Sciatic nerve (tissue), 2 donors: ENCODE measurements at regions not wholly inside any gene's neighbourhood (a gene's known extent, or its start where the extent isn't known, plus 50 kb on each side); places are given as distances from the start of the nearest gene placed in this dataset.

ENCODE experiments used
- ATAC-seq: fragments of 200-7000 bp; cut with Tn5 transposase; one replicate; pipeline ENCODE4 v1.9.1; 2020; ENCODE audit warnings: mild to moderate bottlenecking, moderate library complexity
- DNase-seq: peaks from one replicate; pipeline ENCODE4 v3.0.0-alpha.2; 2020; ENCODE audit warnings: low spot score
- intact Hi-C: fragments of 100-400 bp; cut with DNase I; formaldehyde crosslinking; loops from one replicate; pipeline ENCODE4 v1.14.2; 2022
- donor health status: DM: no; HTN: no; CAD: no.
- donor health status: DM: no; HTN: no; CAD: no.

DNA sequence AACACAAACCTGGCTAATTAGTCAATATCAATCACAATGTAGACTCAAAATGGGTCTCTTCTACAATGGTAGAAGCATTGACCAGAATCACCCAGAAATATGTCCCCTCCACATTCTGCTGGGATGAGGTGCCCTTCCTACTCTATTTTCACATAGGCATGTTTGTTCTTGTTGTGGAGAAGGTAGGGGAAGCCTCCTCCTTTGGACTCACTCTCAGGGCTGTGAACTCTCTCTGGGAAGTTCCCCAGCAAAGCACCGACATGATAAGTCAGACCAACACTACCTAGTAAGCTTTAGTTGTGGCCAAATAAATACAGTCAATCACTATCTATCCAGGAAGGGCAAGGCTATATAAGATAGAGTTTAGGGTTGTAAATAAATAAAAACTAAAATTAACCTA lies 194.5 kb upstream of the UBL3 start:
- ATAC-seq (no peak), DNase-seq (no peak)
- intact Hi-C loops, result no loop called here

DNA sequence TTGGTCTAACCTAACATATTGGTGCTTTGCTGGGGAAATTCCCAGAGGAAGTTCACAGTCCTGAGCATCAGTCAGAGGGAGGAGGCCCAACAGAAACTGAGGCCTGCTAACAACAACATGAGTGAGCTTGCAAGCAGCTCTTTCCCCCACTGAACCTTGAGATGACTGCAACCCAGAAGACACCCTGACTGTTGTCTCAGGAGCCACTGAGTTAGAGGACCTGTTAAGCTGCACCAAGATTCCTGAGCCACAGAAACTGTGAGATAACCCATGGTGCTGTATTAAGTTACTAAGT lies 193.2 kb upstream of the UBL3 start:
- ATAC-seq (no peak), DNase-seq (no peak)
- intact Hi-C loops, result no loop called here

DNA sequence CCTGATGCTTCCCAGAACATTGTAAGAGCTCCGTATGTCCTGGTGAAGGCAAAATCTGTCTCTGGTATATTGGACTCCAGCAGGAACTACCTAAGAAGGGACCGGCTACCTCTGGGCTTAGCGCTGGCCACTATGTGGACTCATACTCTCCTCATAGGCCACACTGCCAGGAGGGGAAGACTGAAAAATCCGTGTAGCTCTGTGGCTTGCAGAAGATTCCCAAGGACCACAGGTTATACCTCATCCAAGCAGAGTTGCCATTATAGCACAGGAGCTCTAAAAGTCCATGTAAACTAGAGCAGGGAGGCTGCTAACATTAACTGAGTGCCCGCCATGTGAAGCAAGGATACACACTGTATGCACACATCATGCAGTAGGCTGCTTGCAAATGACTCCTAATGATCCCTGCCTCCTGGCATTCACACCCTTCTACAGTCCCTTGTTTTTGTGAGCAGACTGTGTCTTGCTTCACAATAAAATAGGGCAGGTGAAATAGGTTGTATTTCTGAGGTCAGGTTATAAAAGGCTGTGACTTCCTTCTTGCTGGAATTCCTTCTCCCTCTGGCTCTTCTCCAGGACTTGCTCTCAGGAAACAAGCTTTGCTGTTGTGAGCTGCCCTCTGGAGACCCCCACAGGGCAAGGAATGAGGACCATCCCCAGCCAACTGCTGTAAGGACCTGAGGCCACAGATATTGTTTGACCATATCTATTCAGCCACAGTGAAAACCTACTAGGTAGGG lies 192.6 kb upstream of the UBL3 start:
- DNase-seq, result no peak
- ATAC-seq, result no peak
- intact Hi-C loops, result no loop called here

DNA sequence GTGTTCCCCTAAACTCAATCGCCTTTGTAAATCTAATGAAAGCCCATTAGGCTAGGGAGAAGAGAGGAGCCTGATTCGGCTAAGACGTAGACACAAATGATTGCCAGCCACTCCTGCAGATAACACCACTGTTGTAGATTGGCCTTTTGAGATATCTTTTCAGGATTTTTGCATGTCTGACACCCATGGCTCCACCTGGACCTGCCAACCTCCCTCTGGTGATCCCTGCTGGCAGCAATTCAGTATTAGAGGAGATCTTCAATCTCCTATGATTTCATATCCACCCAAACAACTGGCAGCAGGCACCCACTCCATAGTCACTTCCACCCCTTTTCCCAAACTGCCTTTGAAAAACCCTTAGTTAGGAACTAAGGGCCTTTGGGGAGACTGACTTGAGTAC lies 191.9 kb upstream of the UBL3 start:
- intact Hi-C loops, result no loop called here
- no peak for ATAC-seq
- no peak for DNase-seq

DNA sequence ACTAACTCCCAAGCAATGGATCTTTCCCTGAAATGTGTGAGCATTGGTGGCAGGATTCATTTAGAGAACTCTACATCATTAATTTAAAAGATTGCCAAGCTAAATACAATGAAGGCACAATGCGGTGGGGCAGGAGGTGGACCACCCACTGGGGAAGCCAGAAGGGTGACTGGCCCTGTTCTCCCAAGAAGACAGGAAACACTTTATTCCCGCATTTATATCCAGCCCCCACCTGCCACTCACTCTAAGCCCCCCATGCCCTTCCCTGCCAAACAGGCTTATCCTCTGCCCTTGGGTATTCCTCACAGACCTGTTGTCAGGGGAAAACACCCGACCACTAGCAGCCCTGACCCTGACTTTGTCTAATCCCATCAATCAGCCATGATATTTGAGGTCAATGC lies 189.1 kb upstream of the UBL3 start:
- ATAC-seq (no peak), DNase-seq (no peak)
- intact Hi-C loops, result no loop called here

DNA sequence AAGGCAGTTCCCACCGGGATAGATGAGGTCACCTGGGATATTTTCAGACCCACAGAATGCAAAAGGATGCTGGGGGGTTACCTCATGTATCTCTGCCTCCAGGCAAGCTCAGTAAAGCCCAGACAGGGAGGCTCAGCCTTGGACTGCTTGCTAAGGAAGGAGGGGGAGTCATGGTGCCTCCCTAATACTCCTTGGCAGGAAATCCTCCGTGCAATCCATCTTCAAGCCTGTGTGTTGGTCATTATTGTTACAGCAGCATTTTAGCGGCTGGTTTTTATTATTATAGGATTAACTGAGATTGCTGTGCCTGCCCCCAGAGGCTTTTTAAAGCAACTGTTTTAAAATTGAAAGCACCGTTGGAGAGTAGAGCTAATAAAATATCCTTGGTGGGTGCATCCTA lies 188.5 kb upstream of the UBL3 start:
- intact Hi-C loops, result no loop called here
- ATAC-seq (no peak), DNase-seq (no peak)

DNA sequence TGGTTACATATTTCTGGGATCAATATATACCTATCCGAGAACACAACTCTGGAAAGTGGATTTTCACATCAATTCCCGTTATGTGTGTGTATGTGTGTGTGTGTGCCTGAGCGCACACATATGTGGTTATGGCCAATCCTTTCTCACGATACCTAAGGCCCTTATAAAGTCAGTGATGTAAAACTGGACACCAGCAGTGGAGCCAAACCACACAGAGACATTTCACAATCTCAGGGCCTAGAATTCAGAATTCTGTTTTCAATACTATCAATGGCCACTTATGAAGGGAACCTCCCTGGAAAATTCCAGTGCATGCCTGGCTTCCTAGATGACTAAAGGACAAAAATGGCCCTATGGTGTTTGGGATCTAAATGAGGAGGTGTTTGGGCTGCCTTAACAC lies 187.3 kb upstream of the UBL3 start:
- peak; percentile 60 for ATAC-seq
- no peak for DNase-seq
- intact Hi-C loops, result no loop called here

DNA sequence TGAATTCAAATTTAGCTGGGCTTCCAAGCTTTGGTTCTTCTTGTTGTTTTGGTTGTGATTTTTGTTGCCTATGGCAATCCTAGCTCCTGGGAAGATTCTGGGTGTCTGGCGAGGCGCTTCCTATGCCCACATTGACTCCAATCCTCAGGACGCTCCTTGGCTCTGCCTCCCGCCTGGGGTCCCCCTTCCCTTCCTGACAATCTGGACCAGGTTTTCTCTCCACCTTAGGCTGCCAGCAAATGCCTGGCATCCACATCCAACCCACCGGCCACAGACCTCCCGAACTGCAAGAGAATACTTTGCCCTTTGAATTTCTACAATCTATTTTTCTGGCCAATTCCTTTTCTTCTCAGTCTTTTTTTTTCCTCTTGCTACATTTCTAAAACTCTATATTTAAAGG lies 186.9 kb upstream of the UBL3 start:
- ATAC-seq (no peak), DNase-seq (no peak)
- intact Hi-C loops, result no loop called here

DNA sequence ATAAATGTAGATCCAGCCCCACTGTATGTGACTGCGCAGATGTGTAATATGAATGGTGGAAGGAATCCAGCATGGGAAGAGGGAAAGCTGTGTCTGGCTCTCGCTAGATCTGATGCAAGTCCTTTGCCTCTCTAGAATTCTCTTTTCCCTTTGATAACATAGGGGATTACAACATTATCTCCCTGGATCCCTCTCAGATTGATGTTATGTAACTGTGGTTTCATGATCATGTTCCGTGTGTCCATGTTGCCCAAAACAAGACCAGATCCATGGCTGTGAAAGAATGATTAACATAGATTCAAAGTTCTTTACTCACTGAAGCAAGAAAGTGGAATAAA lies 184.0 kb upstream of the UBL3 start:
- DNase-seq (no peak), ATAC-seq (peak; percentile 74)
- intact Hi-C loops, result no loop called here

DNA sequence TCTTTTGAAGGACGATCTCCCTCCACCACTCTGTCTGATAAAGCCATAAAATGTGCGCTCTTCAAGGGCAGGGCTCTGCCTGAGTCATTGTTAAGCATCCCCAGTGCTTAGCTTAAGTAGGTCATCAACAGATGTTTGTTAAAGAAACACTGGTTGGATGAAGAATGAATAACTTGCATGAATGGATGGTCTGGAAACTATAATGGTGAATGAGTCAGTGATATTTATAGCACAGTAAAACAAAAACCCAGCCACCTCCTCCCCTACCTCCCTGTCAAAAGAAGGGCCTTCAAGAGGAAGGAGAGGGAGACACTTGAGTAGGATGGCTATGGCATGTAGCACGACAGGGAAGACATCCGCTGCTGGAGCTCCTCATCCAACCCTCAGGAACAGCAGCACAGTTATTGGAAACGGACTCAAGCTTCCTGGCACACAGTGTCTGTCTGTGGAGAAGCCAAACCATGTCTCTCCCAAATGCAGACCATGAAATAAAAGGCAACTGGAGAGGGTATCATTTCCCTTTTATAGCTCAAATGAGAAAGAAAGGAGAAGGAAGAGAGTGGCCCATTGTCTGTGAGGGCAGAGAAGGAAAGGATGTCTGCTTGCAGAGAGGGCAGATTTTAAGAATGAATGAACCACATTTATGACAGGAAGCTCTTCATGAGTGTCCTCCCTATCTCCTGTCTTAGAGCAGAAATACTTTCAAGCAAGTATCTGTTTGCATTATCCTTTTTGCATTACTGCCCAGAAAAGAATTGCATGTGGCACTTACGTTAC lies 183.5 kb upstream of the UBL3 start:
- ATAC-seq, result peak; percentile 40
- intact Hi-C loops, result no loop called here
- DNase-seq, result no peak

DNA sequence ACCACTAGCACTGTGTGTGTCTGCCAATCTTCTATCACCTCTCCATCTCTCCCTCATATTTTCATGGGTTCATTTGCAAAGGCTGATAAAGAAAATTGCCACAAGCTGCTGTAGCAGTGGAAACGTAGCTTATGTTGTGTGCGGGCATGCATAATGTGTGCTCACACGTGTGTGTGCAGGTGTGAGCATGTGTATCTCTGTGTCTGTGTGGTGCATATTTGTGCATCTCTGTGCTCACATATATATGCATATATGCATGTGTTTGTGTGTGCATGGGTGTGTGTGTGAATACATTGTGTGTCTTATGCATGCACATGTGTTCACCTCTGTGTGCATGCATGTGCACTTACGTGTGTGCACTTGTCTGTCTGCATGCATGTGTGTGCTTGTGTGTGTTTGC lies 181.8 kb upstream of the UBL3 start:
- DNase-seq, result no peak
- intact Hi-C loops, result no loop called here
- no peak for ATAC-seq

DNA sequence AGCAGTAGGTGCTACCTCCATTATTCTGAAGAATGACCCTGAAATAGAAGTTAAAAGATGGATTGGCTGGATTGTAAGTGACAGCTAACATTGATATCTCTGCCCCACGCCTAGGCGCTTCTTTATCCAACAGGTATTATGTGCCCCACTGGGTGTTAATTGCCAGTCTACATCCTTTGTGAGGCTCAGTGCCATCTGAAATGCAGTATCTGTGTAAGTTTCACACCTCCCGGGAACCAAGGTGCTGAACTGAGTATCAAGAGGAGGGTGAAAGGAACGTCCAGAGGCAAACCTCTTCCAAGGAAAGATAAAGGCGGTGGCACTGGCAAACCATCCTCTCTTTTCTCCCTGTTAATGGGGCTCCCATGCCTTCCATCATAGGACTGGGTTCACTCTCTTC lies 181.1 kb upstream of the UBL3 start:
- intact Hi-C loops, result no loop called here
- no peak for DNase-seq

DNA sequence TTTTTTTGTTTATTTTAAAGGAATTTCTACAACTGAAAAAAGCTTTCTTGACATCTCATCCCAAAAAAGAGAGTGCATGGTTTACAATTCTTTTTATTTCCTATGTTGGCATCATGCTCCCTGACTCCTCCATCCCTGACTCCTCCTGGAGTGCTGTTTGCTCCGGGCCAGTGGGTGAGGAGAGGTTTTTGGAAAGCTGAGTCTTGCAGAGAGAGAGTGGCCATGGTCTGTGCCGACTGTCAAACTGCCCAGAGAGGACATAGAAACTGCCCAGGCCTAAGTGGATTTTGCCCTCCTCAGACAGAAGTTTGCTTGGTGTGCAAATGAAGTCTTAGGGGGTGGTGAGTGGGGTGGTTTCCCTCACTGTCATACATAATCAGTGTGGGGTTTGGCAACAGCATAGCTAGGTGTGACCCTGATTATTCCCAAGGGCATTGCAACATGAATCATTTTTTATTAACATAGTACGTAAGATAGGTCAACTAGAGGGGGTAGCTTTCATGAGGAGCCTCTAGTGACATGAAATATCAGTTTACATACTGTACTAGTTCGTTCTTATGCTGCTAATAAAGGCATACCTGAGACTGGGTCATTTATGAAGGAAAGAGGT lies 179.8 kb upstream of the UBL3 start:
- no peak for DNase-seq
- intact Hi-C loops, result no loop called here

More for the DNA sequence above, 181.1 kb upstream of the UBL3 start:
- ATAC-seq, result no peak

DNA sequence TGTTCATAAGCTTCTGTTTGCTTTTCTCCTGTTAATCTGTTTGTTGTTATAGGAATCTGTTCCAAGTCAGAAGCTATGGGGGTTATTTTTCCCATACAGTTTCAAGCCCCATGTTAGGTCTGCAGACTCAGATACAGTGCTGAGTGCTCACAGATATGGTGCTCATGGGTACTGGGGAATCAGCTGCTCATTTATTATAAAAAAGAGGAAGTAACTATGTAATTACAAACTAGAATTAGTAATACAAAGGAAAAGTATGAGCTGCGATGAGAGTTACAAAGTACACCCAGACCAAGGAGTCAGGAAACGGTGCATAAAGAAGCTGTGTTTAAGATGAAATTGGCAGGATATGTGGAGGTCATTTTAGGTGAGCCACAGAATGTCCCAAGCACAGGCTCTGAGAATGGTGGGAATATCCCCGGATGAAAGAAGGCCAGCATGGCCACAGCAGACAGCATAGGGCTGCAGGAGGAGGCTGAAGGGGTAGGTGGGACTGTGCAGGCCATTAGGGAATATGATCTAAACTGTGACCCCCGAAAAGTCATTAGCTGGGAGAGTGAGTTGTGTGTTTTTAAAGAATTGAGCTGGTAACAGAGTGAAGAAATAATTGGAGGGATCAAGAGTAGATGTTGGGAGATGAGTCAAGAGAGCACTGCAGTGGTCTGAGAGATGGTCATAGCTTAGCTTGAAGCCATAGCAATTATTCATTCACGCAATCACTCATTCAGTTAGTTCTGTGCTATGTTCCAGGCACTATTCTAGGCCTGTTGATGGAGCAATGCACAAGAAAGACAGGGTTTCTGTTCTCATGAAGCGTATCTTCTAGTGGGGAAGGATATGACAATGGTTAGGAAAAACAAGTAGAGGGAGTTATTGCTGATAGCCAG lies 177.4 kb upstream of the UBL3 start:
- ATAC-seq (no peak), DNase-seq (no peak)
- intact Hi-C loops, result no loop called here

More for the DNA sequence above, 179.8 kb upstream of the UBL3 start:
- ATAC-seq, result no peak

DNA sequence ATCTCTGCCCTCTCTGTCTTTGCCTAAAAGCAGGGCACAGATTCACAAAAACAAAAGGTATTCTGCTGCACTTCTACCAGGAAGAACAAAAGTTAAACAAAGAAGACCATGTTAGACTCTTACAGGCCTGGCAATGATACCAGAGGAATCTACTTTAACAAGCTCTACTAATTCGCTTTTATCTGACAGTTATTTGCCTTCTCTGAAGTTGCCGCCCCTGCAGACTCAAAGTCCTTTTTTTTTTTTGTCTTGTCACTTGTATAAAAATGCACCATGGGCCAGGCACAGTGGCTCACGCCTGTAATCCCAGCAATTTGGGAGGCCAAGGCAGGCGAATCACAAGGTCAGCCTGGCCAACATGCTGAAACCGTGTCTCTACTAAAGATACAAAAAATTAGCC lies 176.5 kb upstream of the UBL3 start:
- intact Hi-C loops, result no loop called here
- ATAC-seq (no peak), DNase-seq (no peak)

DNA sequence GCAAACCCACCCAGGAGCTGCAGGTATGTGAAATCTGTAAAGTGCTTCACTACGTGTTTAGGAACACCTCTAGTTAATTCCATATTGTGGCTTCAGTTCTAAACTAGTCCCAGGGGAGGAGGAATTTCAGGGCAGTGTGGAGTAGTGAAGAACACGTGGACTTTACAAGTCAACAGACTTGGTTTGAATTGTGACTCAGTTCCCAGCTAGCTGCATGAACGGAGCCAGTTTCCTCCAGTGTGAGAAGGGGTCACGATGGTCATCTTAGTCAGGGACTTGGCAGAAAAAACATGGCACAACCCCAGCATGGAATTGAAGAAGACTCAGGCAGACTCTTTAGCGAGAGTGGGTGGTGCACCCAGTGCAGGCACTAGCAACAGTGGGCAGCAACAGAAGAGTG lies 175.7 kb upstream of the UBL3 start:
- peak; percentile 41 for ATAC-seq
- intact Hi-C loops, result no loop called here
- no peak for DNase-seq

DNA sequence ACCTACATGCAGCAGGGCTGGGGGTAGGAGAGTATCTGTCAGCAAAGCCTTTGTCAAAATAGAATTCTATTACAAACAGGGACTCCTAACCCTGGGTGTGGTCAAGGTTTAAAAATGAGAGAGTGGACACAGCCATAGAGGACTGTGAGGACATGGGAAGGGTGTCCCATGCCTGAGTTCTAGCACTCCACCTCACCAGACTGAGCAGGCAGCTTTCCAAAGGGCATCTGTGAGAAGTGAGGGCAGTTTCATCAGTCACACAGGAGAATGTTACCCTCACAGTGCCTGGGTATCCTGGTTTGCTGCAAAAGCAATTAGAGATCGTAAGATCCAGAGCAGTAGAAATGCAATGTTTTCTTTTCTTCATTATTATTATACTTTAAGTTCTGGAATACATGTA lies 174.9 kb upstream of the UBL3 start:
- DNase-seq (no peak), ATAC-seq (no peak)
- intact Hi-C loops, result no loop called here

DNA sequence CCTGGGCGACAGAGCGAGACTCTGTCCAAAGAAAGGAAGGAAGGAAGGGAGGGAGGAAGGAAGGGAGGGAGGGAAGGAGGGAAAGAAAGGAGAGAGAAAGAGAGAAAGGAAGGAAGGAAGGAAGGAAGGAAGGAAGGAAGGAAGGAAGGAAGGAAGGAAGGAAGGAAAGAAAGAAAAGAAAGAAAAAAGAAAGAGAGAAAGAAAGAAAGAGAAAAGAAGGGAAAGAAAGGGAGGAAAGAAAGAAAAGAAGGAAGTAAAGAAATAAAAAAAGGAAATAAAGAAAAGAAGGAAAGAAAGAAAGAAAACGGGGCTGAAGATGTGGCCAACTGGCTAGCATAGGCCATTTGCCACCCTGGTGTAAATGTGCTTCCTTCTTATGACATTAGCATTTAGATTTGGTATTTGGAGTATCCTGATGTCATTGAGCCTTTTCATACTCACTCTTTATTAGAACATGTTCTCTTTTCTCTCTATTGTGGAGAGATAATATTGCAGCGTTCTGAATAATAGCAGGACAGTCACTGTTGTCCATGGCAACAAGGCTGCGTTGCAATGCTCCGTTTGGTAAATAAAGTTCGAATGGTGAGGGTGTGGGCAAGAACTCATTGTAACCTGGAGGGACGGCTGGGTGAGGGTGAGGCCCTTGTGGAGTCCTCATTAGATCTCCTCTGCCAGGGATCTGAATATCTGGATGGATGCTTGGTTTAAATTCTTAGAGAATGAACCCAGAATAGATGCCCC lies 173.9 kb upstream of the UBL3 start:
- intact Hi-C loops, result no loop called here
- no peak for ATAC-seq
- no peak for DNase-seq

DNA sequence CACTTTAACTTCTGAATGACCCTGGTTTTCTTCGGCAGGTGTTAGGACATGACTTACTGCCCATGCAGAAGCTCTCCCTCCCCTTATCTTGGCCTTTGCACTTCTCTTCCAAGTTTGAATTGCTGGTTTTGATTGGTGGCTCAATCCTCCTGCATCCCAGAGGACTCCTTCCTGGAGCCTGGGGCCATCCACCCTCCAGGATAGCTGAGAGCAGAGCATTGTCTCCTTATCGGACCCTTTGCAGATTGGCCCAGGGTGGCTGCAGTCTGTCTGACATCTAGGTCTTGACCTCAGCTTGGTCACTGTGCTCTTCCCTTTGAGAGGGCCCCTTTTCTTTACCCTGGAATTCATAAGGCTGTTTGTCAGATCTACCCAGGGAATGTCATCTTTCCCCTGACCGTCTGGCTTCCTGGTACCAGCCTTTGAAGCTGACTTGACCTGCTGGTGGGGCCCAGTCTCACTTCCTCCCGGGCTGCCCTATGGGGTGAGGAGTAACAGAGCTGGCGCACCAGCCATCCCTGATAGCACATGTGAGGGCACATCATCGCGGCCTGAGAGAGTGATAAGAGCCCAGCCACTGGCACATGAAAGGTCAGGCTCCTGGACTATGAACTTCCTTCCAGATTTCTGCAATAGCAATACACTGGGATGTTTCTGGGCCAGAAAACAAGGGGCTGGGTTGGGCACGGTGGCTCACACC lies 172.9 kb upstream of the UBL3 start:
- ATAC-seq (no peak), DNase-seq (no peak)
- intact Hi-C loops, result no loop called here
